Activated T-cell treated with anti-CD3 and anti-CD28 coated beads for 24 hours (primary cell): ENCODE measurements at regions not wholly inside any gene's neighbourhood (a gene's known extent, or its start where the extent isn't known, plus 50 kb on each side); places are given as distances from the start of the nearest gene placed in this dataset.
"Not testable (repeated sequence)": the region's sequence is repeated elsewhere in the genome, so short reads cannot be mapped to it uniquely, and the experiment has no call there.

Experiments
- DNase-seq: peaks from one replicate; pipeline ENCODE4 v3.0.0-alpha.2; 2020; ENCODE audit warnings: low read depth

GRCh38 chrX:128954697-128955096 lies 568.6 kb downstream of the SMARCA1 start:
- not testable (repeated sequence) for DNase-seq

DNA sequence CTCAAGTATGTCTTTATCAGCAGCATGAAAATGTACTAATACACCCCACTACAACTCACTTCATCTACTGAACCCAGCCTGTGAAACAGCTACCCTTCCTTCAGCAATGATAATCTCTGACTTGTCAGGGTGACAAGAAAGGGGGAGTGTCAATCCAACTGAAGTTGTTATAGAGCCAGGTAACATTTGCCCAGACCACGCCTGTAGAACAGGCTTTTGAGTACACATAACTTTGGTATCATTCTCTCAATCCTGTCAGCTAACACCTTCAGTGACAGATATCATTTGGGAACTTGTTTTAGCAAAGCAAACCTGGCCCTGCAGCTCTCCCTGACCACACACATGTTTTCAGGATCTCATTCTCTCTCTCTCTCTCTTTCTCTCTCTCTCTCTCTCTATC lies 592.2 kb downstream of the SMARCA1 start:
- DNase-seq = no peak

GRCh38 chrX:128929271-128930057 lies 593.8 kb downstream of the SMARCA1 start:
- no peak for DNase-seq

- DNase-seq = no peak
These were observed 594.7 kb downstream of the SMARCA1 start for GRCh38 chrX:128928636-128929035.

DNA sequence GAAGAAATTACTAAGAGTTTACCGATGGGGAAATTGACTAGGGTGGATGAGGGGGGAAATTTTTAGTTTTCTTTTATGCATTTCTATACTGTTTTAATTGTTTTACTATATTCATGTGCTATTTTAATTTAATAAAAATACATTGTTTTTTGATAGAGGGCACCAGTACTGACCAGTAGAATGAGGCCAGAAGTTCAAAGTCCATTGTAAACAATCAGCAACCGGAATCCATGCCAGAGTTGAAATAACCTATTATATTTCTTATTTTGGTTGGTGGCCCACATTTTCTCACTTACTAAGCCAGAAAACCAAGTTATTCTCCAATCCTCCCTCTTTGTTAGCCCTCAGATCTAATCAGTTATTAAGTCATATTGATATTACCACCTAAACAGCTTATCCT lies 595.9 kb downstream of the SMARCA1 start:
- no peak for DNase-seq

DNA sequence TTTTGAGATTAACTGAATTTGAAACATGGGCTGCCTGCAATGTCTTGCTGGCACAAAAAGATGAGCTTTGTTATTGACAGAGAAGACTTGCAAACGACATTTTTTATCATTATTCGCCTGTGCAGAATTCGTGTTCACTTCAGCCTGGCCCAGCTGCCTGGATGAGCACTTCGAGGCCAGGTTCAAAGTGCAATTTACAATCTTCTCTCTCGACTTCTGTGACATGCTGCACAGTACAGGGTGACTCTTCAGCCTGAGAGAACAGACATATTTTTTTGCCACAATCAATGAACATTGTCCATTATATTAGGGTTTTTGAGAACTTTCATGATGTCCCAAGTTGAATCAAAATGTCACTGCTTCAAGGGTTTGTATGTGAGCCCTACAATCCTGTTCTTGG lies 616.5 kb downstream of the SMARCA1 start:
- no peak for DNase-seq

GRCh38 chrX:128901018-128901417 lies 622.3 kb downstream of the SMARCA1 start:
- no peak for DNase-seq

DNA sequence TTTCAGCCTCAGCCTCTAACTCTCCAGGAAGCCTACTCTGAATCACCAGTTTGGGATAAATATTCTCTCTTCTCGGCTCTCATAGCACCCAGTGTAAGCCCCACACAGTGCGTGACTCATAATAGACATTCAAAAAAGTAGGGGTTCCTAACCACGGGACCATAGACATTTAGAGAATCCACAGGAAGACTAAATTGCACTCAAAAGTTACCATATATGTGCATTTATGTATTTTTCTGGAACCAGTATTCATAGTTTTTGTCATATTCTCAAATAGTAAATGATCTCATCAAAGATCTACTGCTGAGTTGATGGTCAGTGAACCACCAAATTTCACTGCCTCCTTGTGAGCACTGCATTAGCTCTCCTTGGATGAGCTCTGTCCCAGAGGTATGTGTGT lies 625.7 kb downstream of the SMARCA1 start:
- DNase-seq = no peak

DNA sequence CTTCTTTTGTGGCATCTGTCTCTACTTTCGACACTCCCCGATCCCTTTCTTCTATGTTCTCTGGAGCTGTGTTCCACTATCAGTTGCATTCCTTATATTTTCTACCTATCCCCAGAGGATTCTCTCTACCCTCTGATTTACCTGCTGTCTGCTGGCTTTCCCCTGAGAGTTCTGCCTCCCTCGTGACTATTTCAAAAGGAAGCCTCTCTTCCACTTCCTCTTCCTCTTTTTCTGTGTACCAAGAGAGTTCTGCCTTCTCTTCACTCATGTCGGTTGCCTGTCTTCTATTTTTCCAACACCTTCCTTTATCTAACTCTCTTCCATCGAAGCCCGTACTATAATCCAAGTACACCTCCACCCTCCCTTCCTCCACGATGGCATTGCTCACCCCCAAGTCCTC lies 631.7 kb downstream of the SMARCA1 start:
- no peak for DNase-seq

- no peak for DNase-seq
These were observed 638.9 kb downstream of the SMARCA1 start for GRCh38 chrX:128884430-128884829.

DNA sequence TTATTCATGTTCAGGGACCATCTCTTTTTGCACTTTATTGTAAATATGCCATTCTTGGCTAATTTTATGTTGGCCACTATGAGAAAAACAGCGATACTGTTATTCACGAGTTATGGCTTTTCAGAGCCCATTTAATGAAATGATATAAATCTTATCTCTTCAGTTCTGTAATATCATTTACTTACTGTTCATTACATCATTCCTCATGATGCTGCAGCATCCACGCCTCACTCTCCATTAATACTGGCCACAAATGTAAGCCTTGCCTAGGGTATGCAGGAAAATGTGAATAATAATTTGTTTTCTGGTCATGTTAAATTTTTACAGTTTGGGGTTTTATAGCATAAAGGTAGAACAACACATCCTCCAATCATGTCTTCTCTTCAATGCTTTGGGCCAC lies 639.6 kb downstream of the SMARCA1 start:
- DNase-seq = no peak

GRCh38 chrX:128870361-128870760 lies 652.9 kb downstream of the SMARCA1 start:
- no peak for DNase-seq

- DNase-seq = no peak
These were observed 660.7 kb downstream of the SMARCA1 start for GRCh38 chrX:128862557-128862956.

GRCh38 chrX:128848374-128848773 lies 674.9 kb downstream of the SMARCA1 start:
- no peak for DNase-seq

GRCh38 chrX:128846385-128846784 lies 676.9 kb downstream of the SMARCA1 start:
- no peak for DNase-seq

- DNase-seq = no peak
These were observed 704.6 kb downstream of the SMARCA1 start for GRCh38 chrX:128818690-128819089.

- no peak for DNase-seq
These were observed 706.4 kb downstream of the SMARCA1 start for GRCh38 chrX:128816919-128817318.

GRCh38 chrX:128807367-128807766 lies 715.9 kb downstream of the SMARCA1 start:
- no peak for DNase-seq

- DNase-seq = no peak
These were observed 718.1 kb downstream of the SMARCA1 start for GRCh38 chrX:128805236-128805635.

DNA sequence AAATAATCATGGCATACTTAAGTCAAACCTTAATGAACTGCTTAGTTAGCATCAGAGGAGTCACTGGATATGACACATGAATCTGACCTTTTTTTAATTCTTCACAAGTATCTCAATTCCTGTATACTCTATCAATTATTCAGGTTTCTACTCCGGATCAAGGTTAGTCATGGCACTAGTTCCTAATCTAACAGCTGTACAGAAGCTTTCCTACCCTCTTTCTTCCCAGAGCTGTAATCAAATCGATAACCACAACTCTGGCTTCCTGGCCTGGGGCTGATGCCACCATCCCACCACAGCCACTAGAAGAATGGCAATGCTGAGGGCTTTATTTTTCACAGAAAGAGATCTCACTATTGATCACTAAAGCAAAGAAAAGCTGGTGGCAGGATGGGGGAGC lies 718.5 kb downstream of the SMARCA1 start:
- DNase-seq = no peak

GRCh38 chrX:128800138-128800537 lies 723.2 kb downstream of the SMARCA1 start:
- DNase-seq = no peak

DNA sequence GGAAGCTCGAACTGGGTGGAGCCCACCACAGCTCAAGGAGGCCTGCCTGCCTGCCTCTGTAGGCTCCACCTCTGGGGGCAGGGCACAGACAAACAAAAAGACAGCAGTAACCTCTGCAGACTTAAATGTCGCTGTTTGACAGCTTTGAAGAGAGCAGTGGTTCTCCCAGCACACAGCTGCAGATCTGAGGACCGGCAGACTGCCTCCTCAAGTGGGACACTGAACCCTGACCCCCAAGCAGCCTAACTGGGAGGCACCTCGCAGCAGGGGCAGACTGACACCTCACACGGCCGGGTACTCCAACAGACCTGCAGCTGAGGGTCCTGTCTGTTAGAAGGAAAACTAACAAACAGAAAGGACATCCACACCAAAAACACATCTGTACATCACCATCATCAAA lies 730.9 kb upstream of the ACTRT1 start:
- not testable (repeated sequence) for DNase-seq

GRCh38 chrX:128781506-128781905 lies 729.3 kb upstream of the ACTRT1 start:
- no peak for DNase-seq

GRCh38 chrX:128780934-128781333 lies 728.7 kb upstream of the ACTRT1 start:
- DNase-seq = no peak
